IMR-90 (cell line): ENCODE measurements at regions not wholly inside any gene's neighbourhood (a gene's known extent, or its start where the extent isn't known, plus 50 kb on each side); places are given as distances from the start of the nearest gene placed in this dataset.

ENCODE experiments used
- ATAC-seq: fragments of 200-7000 bp; cut with Tn5 transposase; 2 replicates; pipeline ENCODE4 v1.9.1; 2020; ENCODE audit warnings: low read depth, mild to moderate bottlenecking, moderate library complexity
- BruUV-seq: library from RNA; stranded (reverse); fragments of 400-500 nt; replicated peaks from 2 replicates; lab custom pipeline; 2021; lab: Mats Ljungman, UMichigan
- CTCF ChIA-PET: fragments of 300-600 bp; formaldehyde crosslinking; extraction: SDS; loops from one replicate; lab custom pipeline; 2021; ENCODE audit warnings: antibody characterized with exemption; lab: Yijun Ruan, JAX
- POLR2A ChIA-PET: fragments of 300-600 bp; sonication (Branson Sonifier 250); formaldehyde crosslinking; loops from one replicate; lab custom pipeline; 2022; ENCODE audit warnings: antibody characterized with exemption; ENCODE audit not compliant: unreplicated experiment; lab: Charles Lee
- DNase-seq: peaks from one replicate; pipeline ENCODE4 v3.0.0; 2013
- H2AFZ ChIP-seq: replicated peaks from 2 replicates; pipeline ENCODE3; 2013; ENCODE audit warnings: low read length, mild to moderate bottlenecking; ENCODE audit not compliant: poor library complexity
- H2AK5ac ChIP-seq: 2 replicates; pipeline ENCODE4 v1.6.1; 2013; ENCODE audit warnings: low read depth, low read length, inconsistent platforms
- H2AK9ac ChIP-seq: replicated peaks from 2 replicates; pipeline ENCODE3; 2013; ENCODE audit warnings: mild to moderate bottlenecking, low read depth, low read length, moderate library complexity; ENCODE audit not compliant: poor library complexity
- H2BK120ac ChIP-seq: 2 replicates; pipeline ENCODE4 v1.6.1; 2013; ENCODE audit warnings: low read depth, low read length, inconsistent platforms
- H2BK15ac ChIP-seq: 3 replicates; pipeline ENCODE4 v1.6.1; 2013; ENCODE audit warnings: low read depth, low read length, inconsistent platforms
- H2BK20ac ChIP-seq: 2 replicates; pipeline ENCODE4 v1.6.1; 2013; ENCODE audit warnings: low read depth, mild to moderate bottlenecking, inconsistent platforms, low read length, moderate library complexity
- H2BK5ac ChIP-seq: 2 replicates; pipeline ENCODE4 v1.6.1; 2013; ENCODE audit warnings: mild to moderate bottlenecking, low read depth, low read length, inconsistent platforms; ENCODE audit not compliant: poor library complexity, severe bottlenecking
- H3K14ac ChIP-seq: replicated peaks from 2 replicates; pipeline ENCODE4 v1.6.1; 2013; ENCODE audit warnings: low read depth, low read length, inconsistent platforms
- H3K18ac ChIP-seq: 2 replicates; pipeline ENCODE4 v1.6.1; 2013; ENCODE audit warnings: low read depth, low read length, control low read depth
- H3K23ac ChIP-seq: 2 replicates; pipeline ENCODE4 v1.6.1; 2013; ENCODE audit warnings: low read depth, low read length, inconsistent platforms
- H3K27ac ChIP-seq: 2 replicates; pipeline ENCODE4 v1.5.1; 2013; ENCODE audit warnings: mild to moderate bottlenecking, control low read depth, low read length; ENCODE audit not compliant: insufficient read depth
- H3K27me3 ChIP-seq: 2 replicates; pipeline ENCODE4 v1.6.1; 2013; ENCODE audit warnings: low read length; ENCODE audit not compliant: control insufficient read depth, insufficient read depth
- H3K36me3 ChIP-seq: 2 replicates; pipeline ENCODE4 v1.6.1; 2013; ENCODE audit warnings: low read length, mixed read lengths; ENCODE audit not compliant: control insufficient read depth, insufficient read depth
- H3K4ac ChIP-seq: 2 replicates; pipeline ENCODE4 v1.6.1; 2013; ENCODE audit warnings: low read depth, low read length, inconsistent platforms
- H3K4me1 ChIP-seq: 2 replicates; pipeline ENCODE4 v1.6.1; 2013; ENCODE audit warnings: low read length, mixed read lengths; ENCODE audit not compliant: control insufficient read depth, insufficient read depth
- H3K4me2 ChIP-seq: 2 replicates; pipeline ENCODE4 v1.6.1; 2013; ENCODE audit warnings: low read depth, mild to moderate bottlenecking, control low read depth, low read length, moderate library complexity
- H3K4me3 ChIP-seq: 2 replicates; pipeline ENCODE4 v1.5.1; 2013; ENCODE audit warnings: low read depth, mild to moderate bottlenecking, control low read depth, low read length, moderate library complexity; ENCODE audit not compliant: insufficient read depth
- H3K56ac ChIP-seq: 2 replicates; pipeline ENCODE4 v1.6.1; 2013; ENCODE audit warnings: low read length, inconsistent platforms; ENCODE audit not compliant: insufficient read depth; ENCODE audit errors: extremely low read depth
- H3K79me1 ChIP-seq, 2 experiments: 2 replicates each; pipeline ENCODE4 v1.6.1; 2013; ENCODE audit warnings: low read length in 2 of 2, inconsistent platforms in 1 of 2, low read depth in 1 of 2
- H3K9ac ChIP-seq: 2 replicates; pipeline ENCODE4 v1.6.1; 2013; ENCODE audit warnings: low read depth, low read length, control low read depth
- H3K9me1 ChIP-seq: 2 replicates; pipeline ENCODE4 v1.6.1; 2013; ENCODE audit warnings: low read length, inconsistent platforms; ENCODE audit not compliant: insufficient read depth
- H3K9me3 ChIP-seq: 2 replicates; pipeline ENCODE4 v1.6.1; 2013; ENCODE audit warnings: low read length; ENCODE audit not compliant: control insufficient read depth, insufficient read depth
- H4K20me1 ChIP-seq: 2 replicates; pipeline ENCODE4 v1.6.1; 2013; ENCODE audit warnings: low read length, inconsistent platforms; ENCODE audit not compliant: insufficient read depth
- H4K5ac ChIP-seq: 2 replicates; pipeline ENCODE4 v1.6.1; 2013; ENCODE audit warnings: mild to moderate bottlenecking, low read depth, low read length, control low read depth
- H4K8ac ChIP-seq, 2 experiments: 2 replicates each; pipeline ENCODE4 v1.6.1; 2013; ENCODE audit warnings: low read depth in 2 of 2, low read length in 2 of 2, control low read depth in 1 of 2, inconsistent platforms in 1 of 2
- H4K91ac ChIP-seq: 2 replicates; pipeline ENCODE4 v1.6.1; 2013; ENCODE audit warnings: low read depth, low read length, inconsistent platforms; ENCODE audit not compliant: insufficient read depth
- CEBPB ChIP-seq: IDR thresholded peaks from 2 replicates; pipeline ENCODE4 v1.6.1; 2012; ENCODE audit warnings: low read depth, low read length, improper control_type of control experiment
- WGBS, 2 experiments: methylation state at CpG; one replicate each; pipeline versions ENCODE4 v1.1.5 to v1.1.7; 2013; ENCODE audit warnings: missing lambda C conversion rate in 2 of 2; ENCODE audit not compliant: insufficient read length in 1 of 2; ENCODE audit errors: extremely low coverage in 2 of 2; 5-methylcytosine and 5-hydroxymethylcytosine counted together
- dilution Hi-C: fragments of 300-500 bp; cut with HindIII; formaldehyde crosslinking; loops from one replicate; pipeline ENCODE4 v1.14.3; 2018; ENCODE audit warnings: low sequenced_read_pairs; ENCODE audit not compliant: unreplicated experiment
- in situ Hi-C: fragments of 300-500 bp; cut with MboI; formaldehyde crosslinking; loops from 3 replicates; pipeline ENCODE4 v1.14.3; 2019; ENCODE audit warnings: low sequenced_read_pairs, inconsistent platforms, mixed read lengths
- intact Hi-C: fragments of 100-400 bp; cut with micrococcal nuclease; formaldehyde crosslinking; loops from 2 replicates; pipeline ENCODE4 v1.10.0; 2022

DNA sequence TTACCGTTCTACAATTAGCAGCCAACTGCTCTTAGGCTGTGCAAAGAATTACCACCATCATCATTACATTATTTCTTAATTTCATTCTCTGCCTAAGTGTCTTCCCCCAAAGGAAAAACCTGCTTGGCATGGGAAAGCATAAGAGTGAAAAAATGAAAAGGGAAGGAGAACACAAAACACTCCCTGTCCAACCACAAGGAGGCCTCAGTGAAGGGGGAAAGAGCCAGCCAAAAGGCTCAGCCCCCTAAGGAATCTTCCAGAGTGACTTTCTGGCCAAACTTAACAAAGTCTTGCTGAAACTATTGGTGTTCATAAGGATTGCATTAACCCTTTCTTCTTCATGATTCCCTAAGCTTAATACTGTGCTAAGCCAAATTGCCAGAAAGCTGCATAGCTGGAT lies 287.4 kb downstream of the SMARCA1 start:
- H2BK5ac ChIP-seq: no peak overlapping the region
- no peaks in the 10 kb centered on the region for H3K9me3 ChIP-seq
- no peak overlapping the region for H4K91ac ChIP-seq
- no peaks in the 10 kb centered on the region for H3K4me1 ChIP-seq
- no peak overlapping the region for H2BK20ac ChIP-seq
- H3K27ac ChIP-seq: no peak overlapping the region
- no peak overlapping the region for H3K18ac ChIP-seq
- H2AK5ac ChIP-seq: no peak overlapping the region
- no peak overlapping the region for H2AK9ac ChIP-seq
- POLR2A ChIA-PET: no interaction called here
- no CpG with 5 or more reads among the region's 1 CpG for WGBS, 2 experiments
- no peak overlapping the region for H2AFZ ChIP-seq
- H4K8ac ChIP-seq: no peak overlapping the region
- no peak overlapping the region for H3K4me3 ChIP-seq
- intact Hi-C loops: no loop called here
- TF ChIP-seq CEBPB: no peak
- no peak overlapping the region for H3K4me2 ChIP-seq
- H3K4ac ChIP-seq: no peak overlapping the region
- no peak for DNase-seq
- H3K9ac ChIP-seq: no peak overlapping the region
- no peak overlapping the region for H3K14ac ChIP-seq
- in situ Hi-C loops: no loop called here
- CTCF ChIA-PET: interaction anchor here (0.7 to 1.0 kb wide), 2 partner anchors 13 to 60 kb away, joined by 3 read pairs; no protein-coding TSS in a partner anchor
- H3K79me1 ChIP-seq: no peaks in the 10 kb centered on the region
- no peaks in the 10 kb centered on the region for H3K36me3 ChIP-seq
- H4K20me1 ChIP-seq: no peaks in the 10 kb centered on the region
- no peak overlapping the region for H2BK120ac ChIP-seq
- no peak overlapping the region for H4K5ac ChIP-seq
- no TSS peak for BruUV-seq
- dilution Hi-C loops: no loop called here
- ATAC-seq: no peak
- no peak overlapping the region for H2BK15ac ChIP-seq
- H3K27me3 ChIP-seq: no peaks in the 10 kb centered on the region
- H3K23ac ChIP-seq: no peak overlapping the region
- no peaks in the 10 kb centered on the region for H3K9me1 ChIP-seq
- H3K56ac ChIP-seq: no peak overlapping the region
